SKM-1 treated with dmso at 0.1 percent for 144 hours (cell line): ENCODE measurements at regions not wholly inside any gene's neighbourhood (a gene's known extent, or its start where the extent isn't known, plus 50 kb on each side); places are given as distances from the start of the nearest gene placed in this dataset.
"Not testable (repeated sequence)": the region's sequence is repeated elsewhere in the genome, so short reads cannot be mapped to it uniquely, and the experiment has no call there.

Experiments
- DNase-seq: peaks from one replicate; lab custom pipeline; 2025; ENCODE audit not compliant: unreplicated experiment; lab: John Stamatoyannopoulos, UW

DNA sequence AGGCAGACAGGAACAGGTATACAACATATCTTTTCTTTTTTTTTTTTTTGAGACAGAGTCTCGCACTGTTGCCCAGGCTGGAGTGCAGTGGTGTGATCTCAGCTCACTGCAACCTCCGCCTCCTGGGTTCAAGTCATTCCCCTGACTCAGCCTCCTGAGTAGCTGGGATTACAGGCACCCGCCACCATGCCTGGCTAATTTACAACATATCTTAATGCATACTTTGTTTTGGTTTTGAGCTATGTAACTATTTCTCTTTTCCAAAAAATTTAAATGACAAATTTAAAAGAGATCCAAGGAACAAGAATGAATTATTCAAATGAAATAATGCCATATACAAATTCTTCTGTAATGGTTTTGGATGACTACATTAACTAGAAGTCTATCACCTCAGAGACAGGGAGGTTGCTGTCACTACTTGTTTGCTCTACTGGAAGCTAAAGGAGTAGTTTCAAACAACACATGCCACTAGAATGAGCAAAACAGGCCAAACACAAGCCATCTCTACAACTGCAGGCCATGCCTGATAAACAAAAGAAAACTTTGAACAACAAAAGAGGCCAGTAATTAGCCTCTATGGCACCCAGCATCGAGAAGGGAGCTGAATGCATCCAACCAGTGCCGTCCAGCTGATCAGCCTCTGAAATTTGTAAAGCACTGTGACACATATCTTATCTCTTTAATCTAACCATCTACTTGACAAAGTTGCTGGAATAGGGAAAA, 133.6 kb upstream of the VOPP1 start:
- DNase-seq: not testable (repeated sequence)

- DNase-seq: not testable (repeated sequence)
These were observed 130.5 kb upstream of the VOPP1 start for GRCh38 chr7:55702831-55703230.

- DNase-seq: not testable (repeated sequence)
These were observed 127.1 kb upstream of the VOPP1 start for GRCh38 chr7:55699450-55699842.

DNA sequence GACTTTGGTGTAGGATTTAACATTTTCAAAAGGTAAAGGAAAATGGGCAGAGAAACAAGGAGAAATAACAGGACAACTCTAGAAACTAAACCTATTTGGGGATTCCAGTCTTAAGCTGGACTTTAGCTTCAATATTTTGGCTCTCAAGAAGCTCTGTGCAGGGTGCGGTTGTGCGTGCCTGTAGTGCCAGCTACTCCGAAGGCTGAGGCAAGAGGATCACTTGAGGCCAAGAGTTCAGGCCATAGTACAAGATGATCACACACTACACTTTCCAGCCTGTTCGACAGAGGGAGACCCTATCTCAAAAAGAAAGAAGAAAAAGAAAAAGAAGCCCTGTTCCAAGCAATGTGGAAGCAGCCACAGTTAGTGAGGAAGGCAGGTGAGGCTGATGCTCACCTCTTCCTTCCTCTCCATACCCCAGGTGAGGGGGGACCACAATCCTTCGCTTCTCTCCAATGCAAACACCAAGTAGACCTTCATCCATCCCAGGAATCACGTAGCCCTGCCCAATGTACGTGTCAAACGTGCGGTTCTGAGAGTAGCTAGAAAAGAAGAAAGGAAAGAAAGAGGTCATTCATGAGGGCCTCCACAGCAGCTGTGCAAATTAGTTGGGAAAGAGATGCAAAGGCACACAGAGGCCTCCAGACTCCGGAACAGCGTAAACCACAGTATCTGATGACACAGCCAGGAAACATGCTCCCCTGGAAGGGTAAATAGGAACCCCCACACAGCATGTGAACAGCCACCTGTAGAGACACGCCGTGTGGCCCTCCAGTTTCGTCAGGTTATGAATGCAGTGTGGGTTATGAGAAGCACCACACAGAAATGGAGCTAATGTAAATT, 126.5 kb upstream of the VOPP1 start:
- DNase-seq: not testable (repeated sequence)

DNA sequence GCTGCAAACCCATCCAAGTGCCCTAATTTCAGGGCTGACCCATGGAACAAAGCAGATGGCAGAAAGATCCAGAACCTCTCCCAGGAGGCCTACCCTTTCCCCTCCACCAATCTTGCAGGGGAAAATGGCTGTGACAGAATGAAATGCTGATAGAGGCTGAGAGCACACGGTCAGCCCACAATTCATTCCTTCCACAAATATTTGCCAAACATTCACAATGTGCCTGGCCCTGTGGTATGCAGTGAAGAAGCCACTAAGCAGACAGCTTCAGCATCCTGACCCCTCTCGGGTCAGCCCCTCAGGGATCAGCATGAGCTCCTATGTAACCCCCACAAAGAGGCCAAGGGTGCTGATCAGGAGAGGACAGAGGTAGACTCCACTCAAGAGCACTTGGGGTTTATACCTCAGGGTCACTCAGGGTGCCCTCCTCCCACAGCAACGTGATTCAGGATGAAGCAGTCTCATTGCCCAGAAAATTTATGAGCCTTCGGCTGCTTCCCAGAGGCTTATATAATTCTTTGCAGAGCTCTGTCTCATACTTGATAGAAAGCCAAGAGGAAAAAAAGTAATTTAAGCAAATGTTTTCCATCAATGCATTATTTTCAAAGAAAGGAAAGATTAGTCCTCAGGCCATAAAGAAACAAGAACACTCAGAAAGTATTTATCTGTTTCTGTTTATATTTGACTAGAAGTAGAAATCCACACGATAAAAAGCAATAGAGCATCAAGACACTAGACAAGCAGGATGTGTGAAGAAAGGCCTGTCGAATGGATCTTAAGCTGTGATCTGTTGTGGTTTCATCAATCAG, 123.8 kb upstream of the VOPP1 start:
- not testable (repeated sequence) for DNase-seq

GRCh38 chr7:55694484-55694883, 122.2 kb upstream of the VOPP1 start:
- DNase-seq: not testable (repeated sequence)

DNA sequence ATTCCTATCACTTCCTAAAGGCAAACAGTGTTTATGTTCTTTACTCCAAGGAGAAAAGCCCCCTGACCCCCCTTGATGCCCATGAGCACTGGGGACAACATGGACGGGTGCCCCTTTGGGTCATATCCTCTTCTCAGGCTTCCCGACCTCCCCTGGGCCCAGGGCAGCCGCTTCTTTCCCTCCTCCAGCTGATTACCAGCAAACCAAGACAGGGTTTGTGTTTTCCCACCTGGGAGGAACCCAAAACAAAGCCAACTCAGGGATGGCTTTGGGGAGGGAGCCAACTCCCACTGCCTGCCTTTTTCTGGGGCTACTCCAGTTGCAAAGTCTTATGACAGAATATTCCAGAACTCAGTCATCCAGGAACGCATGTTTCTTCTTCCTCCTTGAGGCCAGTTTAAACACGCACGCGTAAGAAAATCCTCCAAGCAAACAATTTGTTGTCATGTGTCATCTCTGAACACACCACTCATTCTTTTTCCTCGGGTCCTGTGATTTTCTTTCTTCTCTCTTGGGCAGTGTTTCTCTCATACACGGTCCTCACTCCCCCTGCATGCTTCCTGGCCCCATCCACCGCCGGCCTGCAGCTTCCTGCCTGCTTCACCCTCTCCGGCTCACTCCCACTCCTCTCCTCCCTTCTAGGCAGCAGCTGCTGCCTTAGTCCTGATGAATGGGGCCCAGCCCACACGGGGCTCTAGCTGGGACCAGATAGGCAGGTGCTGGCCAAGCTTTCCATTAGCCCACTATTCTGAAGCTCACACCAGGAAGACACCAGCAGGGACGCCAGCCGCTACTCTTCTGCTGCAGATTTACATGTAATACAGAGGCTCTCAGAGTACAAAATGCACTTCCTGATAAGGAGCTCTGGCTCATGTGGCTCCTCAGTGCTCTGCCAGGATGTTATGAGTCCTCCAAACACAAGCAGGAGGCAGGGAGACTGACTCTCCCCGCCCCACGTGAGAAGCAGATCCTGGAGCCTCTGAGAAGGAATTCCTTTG, 116.7 kb upstream of the VOPP1 start:
- not testable (repeated sequence) for DNase-seq

DNA sequence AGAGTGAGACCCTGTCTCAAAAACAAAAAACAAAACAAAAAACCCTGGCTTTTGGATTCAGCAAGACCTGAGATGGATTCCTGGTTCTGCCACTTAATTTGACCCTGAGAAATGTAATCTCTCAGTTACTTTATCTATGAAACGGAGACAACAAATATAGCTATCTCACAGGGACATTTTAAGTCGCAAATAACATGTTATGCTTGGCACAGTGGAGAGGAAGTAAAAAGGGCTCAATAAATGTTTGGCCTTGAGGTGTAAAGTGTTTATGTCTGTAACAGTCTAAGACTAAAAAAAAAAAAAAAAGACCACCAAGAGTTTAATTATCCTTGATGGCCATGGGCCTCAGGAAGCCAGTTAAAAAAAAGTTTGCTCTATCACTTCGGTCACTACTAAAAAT, 116.0 kb upstream of the VOPP1 start:
- not testable (repeated sequence) for DNase-seq

DNA sequence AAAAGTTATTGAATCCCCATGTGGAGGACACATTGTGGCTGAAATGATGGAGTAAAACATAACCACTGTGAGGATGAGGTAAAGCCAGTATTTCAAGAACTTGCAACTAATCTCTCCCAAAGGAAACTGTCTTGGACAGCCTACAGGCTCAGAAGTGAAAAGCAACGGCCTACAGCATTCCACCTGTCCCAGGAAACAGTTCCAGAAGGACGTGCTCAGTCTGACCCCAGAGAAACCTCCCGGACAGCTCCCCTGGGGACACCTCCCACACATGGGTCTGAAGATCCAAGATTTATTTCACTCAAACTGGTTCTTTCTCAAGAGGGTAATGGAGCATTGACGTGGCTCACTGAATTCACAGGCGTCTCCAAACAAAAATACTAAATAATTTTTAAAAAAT, 115.0 kb upstream of the VOPP1 start:
- DNase-seq: not testable (repeated sequence)

DNA sequence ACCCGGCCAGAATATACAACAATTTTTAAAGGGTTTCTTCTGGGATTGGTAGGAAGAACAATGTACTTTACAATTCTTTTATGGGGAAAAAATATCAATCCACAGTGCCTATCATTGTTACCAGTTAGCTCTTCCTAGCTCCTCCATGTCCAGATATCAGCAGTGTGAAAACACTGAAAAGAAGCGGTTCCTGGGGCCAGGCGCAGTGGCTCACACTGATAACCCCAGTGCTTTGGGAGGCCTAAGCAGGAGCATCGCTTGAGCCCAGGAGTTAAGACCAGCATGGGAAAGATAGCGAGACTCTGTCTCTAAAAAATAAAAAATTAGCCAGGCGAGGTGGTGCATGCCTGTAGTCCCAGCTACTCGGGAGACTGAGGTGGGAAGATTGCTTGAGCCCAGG, 114.5 kb upstream of the VOPP1 start:
- not testable (repeated sequence) for DNase-seq

DNA sequence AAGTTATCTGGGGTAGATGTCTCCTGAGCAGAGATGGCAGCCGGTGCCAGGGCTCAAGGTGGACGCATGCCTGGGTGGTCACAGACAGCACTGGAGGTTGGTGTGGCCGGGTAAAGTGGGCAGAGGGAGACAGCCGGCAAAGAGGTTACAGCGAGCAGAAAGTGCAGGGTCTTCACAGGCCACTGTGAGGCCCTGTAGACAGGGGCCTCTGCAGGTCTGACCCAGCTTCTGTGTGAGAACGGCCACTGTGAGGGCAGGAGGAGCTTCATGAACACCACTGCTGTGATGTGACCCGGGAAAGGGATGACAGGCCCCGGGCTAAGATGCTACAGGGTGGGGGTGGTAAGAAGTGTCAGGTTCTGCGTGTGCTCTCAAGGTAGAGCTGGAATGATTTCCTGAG, 111.2 kb upstream of the VOPP1 start:
- not testable (repeated sequence) for DNase-seq

DNA sequence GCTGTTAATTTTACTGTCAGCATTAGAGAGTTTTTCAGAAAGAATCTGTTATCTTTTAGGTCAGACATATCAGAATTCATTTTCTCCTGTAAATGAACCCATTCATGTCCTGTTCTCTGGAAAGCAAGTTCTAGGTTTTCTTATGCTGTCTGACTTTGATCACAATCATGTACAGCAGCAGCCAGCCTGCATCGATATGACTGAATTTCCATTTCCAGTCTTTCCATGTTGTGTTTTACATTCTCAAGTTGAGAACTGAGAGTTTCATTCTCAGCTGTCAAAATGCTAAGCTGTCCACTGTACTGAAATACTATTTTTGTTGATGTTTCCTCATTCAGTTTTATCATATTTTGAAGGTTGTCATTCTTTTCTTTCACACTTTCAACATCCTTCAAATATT, 103.3 kb upstream of the VOPP1 start:
- not testable (repeated sequence) for DNase-seq

- not testable (repeated sequence) for DNase-seq
These were observed 101.2 kb upstream of the VOPP1 start for GRCh38 chr7:55673525-55673924.

DNA sequence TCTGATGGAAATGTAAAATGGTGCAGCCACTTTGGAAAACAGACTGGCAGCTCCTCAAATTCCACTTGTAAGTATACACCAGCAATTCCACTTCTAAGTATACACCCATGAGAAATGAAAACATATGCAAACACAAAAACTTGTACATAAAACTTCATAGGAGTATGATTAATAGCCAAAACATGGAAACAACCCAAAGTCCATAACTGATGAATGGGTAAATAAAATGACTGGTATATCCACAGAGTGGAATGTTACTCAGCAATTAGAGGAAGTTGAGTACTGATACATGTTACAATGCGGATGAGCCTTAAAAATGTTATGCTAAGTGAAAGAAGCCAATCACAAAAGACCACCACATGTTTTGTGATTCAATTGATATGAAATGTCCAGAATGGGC, 99.8 kb upstream of the VOPP1 start:
- DNase-seq: not testable (repeated sequence)

- DNase-seq: no peak
These were observed 85.4 kb upstream of the VOPP1 start for GRCh38 chr7:55657654-55658053.

GRCh38 chr7:55651057-55651456, 78.8 kb upstream of the VOPP1 start:
- no peak for DNase-seq

- no peak for DNase-seq
These were observed 76.9 kb upstream of the VOPP1 start for GRCh38 chr7:55649238-55649637.

GRCh38 chr7:55644567-55644966, 72.3 kb upstream of the VOPP1 start:
- no peak for DNase-seq

DNA sequence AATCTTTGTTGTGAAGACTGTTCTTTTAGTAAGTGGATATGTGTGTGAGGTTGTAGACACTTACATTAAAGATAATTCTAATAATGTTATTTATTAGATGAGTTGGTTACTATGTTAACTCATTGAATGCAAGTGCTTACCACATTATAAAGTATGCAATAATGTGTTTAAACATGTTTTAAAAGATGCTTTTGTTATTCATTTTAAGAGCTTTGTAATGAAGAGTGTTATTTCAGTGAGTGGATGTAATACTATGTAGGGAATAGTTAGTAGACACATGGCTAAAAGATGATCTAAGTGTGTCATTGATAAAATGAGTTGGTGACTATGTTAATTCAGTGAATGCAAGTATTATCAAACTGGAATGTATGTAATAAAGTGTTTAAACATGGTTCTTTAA, 70.0 kb upstream of the VOPP1 start:
- no peak for DNase-seq

GRCh38 chr7:55641811-55642210, 69.5 kb upstream of the VOPP1 start:
- no peak for DNase-seq
